ENCODE measurements at regions not wholly inside any gene's neighbourhood (a gene's known extent, or its start where the extent isn't known, plus 50 kb on each side); places are given as distances from the start of the nearest gene placed in this dataset.

DNA sequence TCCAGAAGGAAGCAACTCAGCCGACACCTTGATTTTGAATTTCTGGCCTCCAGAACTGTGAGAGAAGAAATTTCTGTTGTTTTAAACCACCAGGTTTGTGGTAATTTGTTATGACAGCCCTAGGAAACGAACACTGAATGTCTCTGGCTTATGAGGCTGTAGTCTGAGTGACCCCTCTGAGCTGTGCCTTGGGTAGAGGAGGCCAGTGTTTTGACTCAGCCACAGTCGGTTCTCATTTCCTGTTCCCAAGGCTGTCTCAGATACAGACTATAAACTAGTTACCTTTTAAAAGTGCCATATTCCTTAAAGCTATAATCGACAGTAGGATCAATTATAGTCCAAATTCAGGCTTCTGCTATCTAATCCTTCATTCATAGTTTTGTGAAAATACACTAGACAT, 391.2 kb upstream of the MAP3K7 start:
- DNase-seq (no peak), ATAC-seq (no peak)
- no peak overlapping the region for H3K27ac Mint-ChIP-seq
- CTCF ChIA-PET: no interaction called here
- no peaks in the 10 kb centered on the region for H3K27me3 Mint-ChIP-seq
- no peaks in the 10 kb centered on the region for H3K9me3 Mint-ChIP-seq (ENCODE audit: low read depth)
- no peaks in the 10 kb centered on the region for H3K36me3 Mint-ChIP-seq
- H3K4me1 Mint-ChIP-seq: no peaks in the 10 kb centered on the region
- H3K4me3 Mint-ChIP-seq: no peak overlapping the region

DNA sequence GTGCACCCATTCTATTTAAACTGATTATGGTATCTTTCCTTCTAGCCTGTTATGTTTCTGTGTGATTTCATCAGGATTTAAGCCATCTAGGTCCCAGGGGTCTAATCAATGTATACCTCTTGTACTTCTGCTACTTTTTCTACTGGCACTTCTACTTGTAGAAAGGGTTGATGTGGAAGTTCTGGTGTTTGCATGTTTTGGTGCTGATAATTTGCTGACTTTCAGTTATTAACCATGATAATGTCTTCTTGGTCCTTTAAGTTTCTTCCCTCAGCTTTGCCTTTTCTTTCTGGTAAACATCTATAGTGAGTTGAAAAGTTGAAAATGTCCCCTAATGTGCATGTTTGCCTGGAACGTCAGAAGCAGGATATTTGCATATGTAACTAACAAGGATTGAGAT, 390.6 kb upstream of the MAP3K7 start:
- CTCF ChIA-PET: no interaction called here
- ATAC-seq (no peak), DNase-seq (no peak)
- Mint-ChIP-seq H3K27ac (no peak overlapping the region), H3K36me3 (no peaks in the 10 kb centered on the region), H3K4me3 (no peak overlapping the region), H3K27me3 (no peaks in the 10 kb centered on the region), H3K9me3 (ENCODE audit: low read depth) (no peaks in the 10 kb centered on the region), H3K4me1 (no peaks in the 10 kb centered on the region)

DNA sequence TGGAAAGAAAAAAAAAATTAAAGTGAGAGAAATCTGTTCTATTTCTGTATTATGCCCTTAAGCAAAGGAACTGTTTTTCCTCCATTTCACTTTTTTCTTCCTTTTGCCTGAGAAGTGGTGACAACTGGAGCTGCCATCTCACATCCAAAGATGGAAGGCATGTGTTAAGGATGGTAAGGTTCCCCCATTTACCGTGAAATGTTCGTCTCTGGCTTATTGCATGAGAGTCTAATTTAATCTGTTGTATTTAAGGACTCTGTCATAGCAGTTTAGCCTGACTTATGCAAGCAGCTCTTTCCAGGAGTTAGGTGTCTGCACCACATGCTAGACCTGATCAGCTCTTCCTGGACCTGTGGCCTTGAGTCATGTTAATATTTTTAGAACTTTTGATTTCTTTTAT, 389.5 kb upstream of the MAP3K7 start:
- CTCF ChIA-PET: interaction anchor here (2.0 kb wide), 1 partner anchor 36 kb away, joined by 4 read pairs; no protein-coding TSS in a partner anchor
- no peaks in the 10 kb centered on the region for H3K27me3 Mint-ChIP-seq
- no peaks in the 10 kb centered on the region for H3K9me3 Mint-ChIP-seq (ENCODE audit: low read depth)
- ATAC-seq (no peak), DNase-seq (no peak)
- no peaks in the 10 kb centered on the region for H3K36me3 Mint-ChIP-seq
- no peak overlapping the region for H3K4me3 Mint-ChIP-seq
- H3K27ac Mint-ChIP-seq: no peak overlapping the region
- H3K4me1 Mint-ChIP-seq: no peaks in the 10 kb centered on the region

DNA sequence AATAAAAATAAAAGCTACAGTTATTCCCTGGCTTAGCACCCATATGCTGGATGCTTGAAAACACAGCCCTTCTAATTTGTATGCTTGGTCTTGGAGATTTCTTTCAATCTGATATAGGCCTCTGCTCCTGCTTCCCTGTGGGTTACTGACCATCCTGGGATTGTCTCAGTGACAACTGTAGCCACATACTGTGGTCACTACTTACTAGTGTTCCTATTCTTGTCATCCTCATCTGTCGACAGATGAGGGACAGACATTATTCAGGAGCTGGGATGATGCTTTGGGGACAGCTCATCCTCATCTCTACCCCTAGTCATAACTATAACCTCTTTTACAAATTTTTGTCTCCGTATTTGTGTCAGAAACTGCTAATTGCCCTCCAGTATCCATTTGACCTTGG, 388.9 kb upstream of the MAP3K7 start:
- DNase-seq: no peak
- no peak for ATAC-seq

DNA sequence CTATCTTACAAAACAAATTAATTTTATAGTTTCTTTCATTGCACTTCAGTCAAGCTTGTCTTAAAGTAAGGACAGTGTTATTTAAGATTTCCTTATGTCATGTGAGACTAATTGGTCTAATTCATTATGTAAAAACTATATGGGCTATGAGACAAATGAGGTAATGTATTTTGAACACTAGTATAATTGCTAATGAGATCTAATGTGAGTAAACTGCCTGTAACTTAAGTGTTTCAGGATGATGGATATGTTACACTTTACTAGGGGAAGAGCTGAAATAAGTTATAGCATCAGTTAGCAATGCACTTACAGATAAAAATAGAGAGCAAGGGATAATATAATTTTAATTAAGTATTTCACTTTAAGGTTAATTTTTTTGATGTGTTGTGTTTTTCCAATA, 386.3 kb upstream of the MAP3K7 start:
- H3K4me3 Mint-ChIP-seq: no peak overlapping the region
- CTCF ChIA-PET: no interaction called here
- ATAC-seq (no peak), DNase-seq (no peak)
- H3K4me1 Mint-ChIP-seq: no peaks in the 10 kb centered on the region
- no peaks in the 10 kb centered on the region for H3K9me3 Mint-ChIP-seq (ENCODE audit: low read depth)
- H3K27me3 Mint-ChIP-seq: peaks cover 3% of the 10 kb centered on the region
- H3K27ac Mint-ChIP-seq: no peak overlapping the region
- no peaks in the 10 kb centered on the region for H3K36me3 Mint-ChIP-seq

More for the DNA sequence above, 388.9 kb upstream of the MAP3K7 start:
- H3K4me1 Mint-ChIP-seq: no peaks in the 10 kb centered on the region
- H3K9me3 Mint-ChIP-seq (ENCODE audit: low read depth): no peaks in the 10 kb centered on the region
- H3K27ac Mint-ChIP-seq: no peak overlapping the region
- no peaks in the 10 kb centered on the region for H3K27me3 Mint-ChIP-seq
- CTCF ChIA-PET: interaction anchor here (2.0 kb wide), 1 partner anchor 35 kb away, joined by 4 read pairs; no protein-coding TSS in a partner anchor
- no peak overlapping the region for H3K4me3 Mint-ChIP-seq
- H3K36me3 Mint-ChIP-seq: no peaks in the 10 kb centered on the region

DNA sequence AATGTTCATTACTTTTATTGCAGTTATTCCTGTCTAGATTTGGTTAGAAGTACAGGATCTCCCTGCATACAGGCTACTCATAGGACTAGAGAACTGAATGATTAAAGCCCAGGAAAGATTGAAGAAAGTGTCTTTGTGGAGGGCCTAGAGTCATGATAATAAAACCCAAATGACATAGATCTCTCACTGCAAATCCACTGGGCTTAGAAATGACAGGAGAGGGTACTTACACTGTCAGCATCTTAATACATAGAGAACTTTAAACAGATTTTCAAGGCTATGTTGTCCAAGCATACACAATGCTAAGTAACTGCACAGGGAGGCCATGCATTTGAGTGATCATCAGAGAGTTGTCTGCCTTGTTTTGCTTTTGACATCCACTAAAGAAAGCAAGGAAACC, 383.8 kb upstream of the MAP3K7 start:
- CTCF ChIA-PET: no interaction called here
- DNase-seq (no peak), ATAC-seq (no peak)
- H3K4me1 Mint-ChIP-seq: no peaks in the 10 kb centered on the region
- H3K27me3 Mint-ChIP-seq: peaks cover 3% of the 10 kb centered on the region
- H3K27ac Mint-ChIP-seq: no peak overlapping the region
- H3K36me3 Mint-ChIP-seq: no peaks in the 10 kb centered on the region
- H3K4me3 Mint-ChIP-seq: no peak overlapping the region
- no peaks in the 10 kb centered on the region for H3K9me3 Mint-ChIP-seq (ENCODE audit: low read depth)

DNA sequence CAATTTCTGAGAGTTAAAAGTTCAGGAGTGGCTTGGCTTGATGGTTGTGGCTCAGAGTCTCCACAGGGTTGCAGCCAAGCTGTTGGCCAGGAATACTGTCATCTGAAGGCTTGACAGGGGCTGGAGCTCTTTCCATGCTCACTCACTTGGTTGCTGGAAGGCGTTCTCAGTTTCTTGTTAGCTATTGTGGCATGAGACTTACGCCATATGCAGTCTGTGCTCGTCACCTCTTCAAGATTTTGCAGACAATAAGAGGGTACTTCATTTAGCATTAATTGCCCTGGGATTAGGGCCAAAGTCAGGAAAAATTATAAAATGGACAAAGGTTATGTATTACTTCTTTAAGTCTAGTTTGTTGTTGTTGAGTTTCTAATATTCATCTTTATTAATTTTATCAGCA, 380.6 kb upstream of the MAP3K7 start:
- DNase-seq (no peak), ATAC-seq (no peak)
- peaks cover 3% of the 10 kb centered on the region for H3K27me3 Mint-ChIP-seq
- no peaks in the 10 kb centered on the region for H3K9me3 Mint-ChIP-seq (ENCODE audit: low read depth)
- H3K4me3 Mint-ChIP-seq: no peak overlapping the region
- CTCF ChIA-PET: no interaction called here
- no peak overlapping the region for H3K27ac Mint-ChIP-seq
- no peaks in the 10 kb centered on the region for H3K36me3 Mint-ChIP-seq
- no peaks in the 10 kb centered on the region for H3K4me1 Mint-ChIP-seq

DNA sequence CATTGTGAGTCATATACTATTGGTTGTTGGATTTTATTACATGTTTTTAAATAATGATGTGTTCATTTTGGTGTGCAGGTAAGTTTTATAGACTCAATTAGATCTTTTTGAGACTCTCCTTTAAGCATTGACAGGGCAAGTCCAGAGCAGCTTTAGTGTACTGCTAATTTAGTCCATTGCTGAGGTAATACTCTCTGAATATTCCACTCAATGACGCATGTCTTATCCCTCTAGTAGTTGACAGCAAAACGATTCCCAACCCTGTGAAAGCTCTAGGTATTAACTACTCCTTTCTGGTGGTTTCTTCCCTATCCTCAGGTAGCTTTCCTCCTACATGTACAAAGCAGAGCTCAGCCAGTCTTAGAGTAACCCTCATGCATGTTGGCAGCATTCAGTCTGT, 373.5 kb upstream of the MAP3K7 start:
- Mint-ChIP-seq H3K36me3 (no peaks in the 10 kb centered on the region), H3K4me3 (no peak overlapping the region), H3K4me1 (no peaks in the 10 kb centered on the region), H3K9me3 (ENCODE audit: low read depth) (no peaks in the 10 kb centered on the region), H3K27me3 (peaks cover 8% of the 10 kb centered on the region), H3K27ac (no peak overlapping the region)
- ATAC-seq (no peak), DNase-seq (no peak)
- CTCF ChIA-PET: no interaction called here

DNA sequence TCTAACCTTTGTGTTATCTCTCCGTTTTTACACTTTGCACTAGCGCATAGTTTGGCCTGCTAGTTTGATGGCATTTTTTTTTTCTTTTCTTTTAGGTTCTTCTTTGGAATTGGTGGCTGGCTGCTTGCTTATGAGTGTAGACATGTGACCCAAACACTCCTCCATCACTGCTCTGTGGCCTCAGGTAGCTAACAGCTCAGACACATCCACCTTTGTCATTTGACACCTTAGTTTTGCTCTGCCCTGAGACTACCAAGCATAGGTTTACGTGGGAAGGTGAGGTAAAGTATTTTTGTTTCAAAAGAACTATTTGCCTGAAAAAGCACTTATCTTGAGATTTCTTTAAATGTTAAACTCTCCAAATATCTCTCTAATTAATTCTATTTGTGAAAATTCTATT, 368.4 kb upstream of the MAP3K7 start:
- no peak overlapping the region for H3K27ac Mint-ChIP-seq
- CTCF ChIA-PET: interaction anchor here (1.0 kb wide), 1 partner anchor 9 kb away, joined by 3 read pairs; no protein-coding TSS in a partner anchor
- ATAC-seq (no peak), DNase-seq (no peak)
- H3K4me1 Mint-ChIP-seq: no peaks in the 10 kb centered on the region
- H3K4me3 Mint-ChIP-seq: no peak overlapping the region
- H3K36me3 Mint-ChIP-seq: no peaks in the 10 kb centered on the region
- no peaks in the 10 kb centered on the region for H3K9me3 Mint-ChIP-seq (ENCODE audit: low read depth)
- peaks cover 8% of the 10 kb centered on the region for H3K27me3 Mint-ChIP-seq

DNA sequence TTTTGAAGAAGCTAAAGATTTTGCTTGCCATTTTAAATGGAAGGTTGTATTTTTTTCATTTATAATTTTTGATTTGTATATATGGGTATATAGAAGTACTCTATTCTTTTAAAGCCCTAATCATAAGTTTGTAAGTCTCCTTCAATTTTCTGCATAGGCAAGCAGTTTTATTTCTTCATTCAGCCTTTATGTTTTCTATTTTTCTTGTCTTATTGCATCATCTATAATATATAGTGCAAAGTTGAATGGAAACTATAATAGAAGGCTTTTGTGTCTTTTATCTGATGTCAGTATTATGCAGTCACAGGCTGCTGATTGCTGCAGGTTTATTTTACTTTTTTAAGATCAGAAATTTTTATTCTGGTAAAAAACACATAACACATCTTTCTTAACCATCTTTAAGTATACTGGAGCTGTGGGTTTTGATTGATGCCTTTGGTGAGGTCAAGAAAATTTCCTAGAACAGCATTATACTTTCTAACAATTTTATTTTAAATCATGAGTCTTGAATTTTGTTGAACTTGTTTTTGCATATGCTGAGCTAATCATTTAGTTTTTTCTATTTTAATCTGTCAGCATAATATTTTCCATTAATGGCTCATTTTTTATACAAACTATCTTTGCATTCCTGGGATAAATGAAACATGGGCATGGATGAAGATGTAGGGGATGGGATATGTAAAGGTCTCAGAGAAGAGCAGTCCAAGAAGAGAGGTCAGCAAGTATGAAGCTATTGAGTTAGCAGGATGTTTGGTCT, 366.7 kb upstream of the MAP3K7 start:
- no peak for ATAC-seq
- H3K4me1 Mint-ChIP-seq: no peaks in the 10 kb centered on the region
- H3K4me3 Mint-ChIP-seq: no peak overlapping the region
- CTCF ChIA-PET: no interaction called here
- H3K27me3 Mint-ChIP-seq: peaks cover 8% of the 10 kb centered on the region
- H3K36me3 Mint-ChIP-seq: no peaks in the 10 kb centered on the region
- no peak overlapping the region for H3K27ac Mint-ChIP-seq
- DNase-seq: no peak
- no peaks in the 10 kb centered on the region for H3K9me3 Mint-ChIP-seq (ENCODE audit: low read depth)

DNA sequence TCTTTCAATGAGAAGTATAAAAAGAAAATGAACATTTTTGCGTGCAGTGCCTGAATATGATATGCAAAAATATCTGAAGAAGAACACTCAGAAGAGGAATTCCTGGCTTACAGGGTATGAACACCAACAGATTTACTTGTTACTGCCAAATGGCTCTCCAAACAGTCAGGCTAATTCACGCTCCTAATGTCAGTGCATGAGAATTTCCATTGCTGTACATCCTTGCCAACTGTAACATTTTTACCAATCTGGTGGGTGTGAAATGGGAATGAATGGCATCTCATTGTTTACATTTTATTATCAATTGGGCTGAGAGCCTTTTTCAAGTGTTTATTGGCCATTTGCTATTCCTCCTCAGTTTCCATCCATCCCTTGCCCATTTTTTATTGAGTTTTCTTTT, 365.3 kb upstream of the MAP3K7 start:
- no peaks in the 10 kb centered on the region for H3K9me3 Mint-ChIP-seq (ENCODE audit: low read depth)
- CTCF ChIA-PET: no interaction called here
- H3K27me3 Mint-ChIP-seq: peaks cover 2% of the 10 kb centered on the region
- H3K27ac Mint-ChIP-seq: no peak overlapping the region
- H3K4me1 Mint-ChIP-seq: no peaks in the 10 kb centered on the region
- DNase-seq (no peak), ATAC-seq (no peak)
- H3K36me3 Mint-ChIP-seq: no peaks in the 10 kb centered on the region
- no peak overlapping the region for H3K4me3 Mint-ChIP-seq

DNA sequence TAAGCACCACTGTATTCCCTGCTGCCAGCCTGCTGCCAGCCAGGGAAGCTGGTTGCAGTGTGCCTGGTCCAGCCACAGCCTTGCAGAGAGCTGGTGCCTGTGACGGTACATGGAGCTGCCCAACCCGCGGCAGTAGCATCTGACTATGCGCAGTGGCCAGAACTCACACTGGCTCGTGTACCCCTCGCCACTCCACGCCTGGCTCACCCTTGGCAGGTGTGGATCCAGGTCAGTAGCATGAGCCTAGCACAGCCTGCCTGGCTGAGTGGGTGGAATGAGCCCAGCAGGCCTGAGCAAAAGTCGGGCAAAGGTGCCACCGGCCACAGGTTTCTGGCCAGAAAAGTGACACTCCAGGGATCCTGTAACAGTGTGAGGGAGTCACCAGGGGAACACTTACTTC, 361.7 kb upstream of the MAP3K7 start:
- CTCF ChIA-PET: no interaction called here
- ATAC-seq (no peak), DNase-seq (no peak)
- Mint-ChIP-seq H3K27me3 (no peaks in the 10 kb centered on the region), H3K4me1 (no peaks in the 10 kb centered on the region), H3K4me3 (no peak overlapping the region), H3K9me3 (ENCODE audit: low read depth) (no peaks in the 10 kb centered on the region), H3K36me3 (no peaks in the 10 kb centered on the region), H3K27ac (no peak overlapping the region)

DNA sequence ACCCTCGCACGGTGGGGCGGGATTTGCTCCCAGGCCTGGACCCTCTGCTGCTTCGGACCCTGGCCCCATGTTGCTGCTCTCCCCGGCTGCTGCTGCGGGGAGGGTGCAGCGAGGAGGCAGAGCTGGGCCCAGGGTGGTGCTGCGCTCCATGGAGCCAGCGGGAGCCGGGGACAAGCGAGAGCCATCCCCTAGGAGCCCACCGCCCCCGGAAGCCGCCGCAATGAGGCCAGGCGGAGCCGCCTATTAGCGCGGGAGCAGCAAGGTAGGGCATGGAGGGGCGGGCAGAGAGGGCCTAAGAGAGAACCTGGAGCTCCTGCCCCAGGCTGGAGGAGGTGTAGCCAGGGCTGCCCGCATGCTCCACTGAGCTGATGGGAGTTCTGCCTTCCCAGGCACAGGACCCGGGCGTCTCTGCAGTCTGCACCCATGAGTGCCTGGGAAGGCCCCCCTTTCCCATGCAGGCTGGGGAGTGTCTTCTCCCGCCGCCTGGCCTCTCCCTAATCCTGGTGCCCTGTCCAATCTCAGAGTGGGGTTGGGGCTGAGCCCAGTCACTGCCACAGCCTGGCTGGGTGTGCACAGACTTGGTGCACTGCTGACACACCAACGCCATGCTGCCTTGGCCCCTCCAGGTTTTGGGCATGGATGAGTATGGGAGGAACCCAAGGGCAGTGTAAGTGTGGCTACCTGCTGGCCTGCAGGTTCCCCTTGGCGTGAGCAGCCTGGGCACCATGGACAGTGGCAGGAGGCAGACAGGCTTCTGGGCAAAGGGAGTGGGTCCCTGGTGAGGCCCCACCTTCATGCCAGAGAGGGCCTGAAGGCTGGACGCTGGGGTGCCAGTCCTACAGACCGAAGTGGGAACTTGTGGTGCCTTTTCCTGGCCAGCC, 360.6 kb upstream of the MAP3K7 start:
- Mint-ChIP-seq H3K36me3 (no peaks in the 10 kb centered on the region), H3K4me3 (no peak overlapping the region), H3K27me3 (no peaks in the 10 kb centered on the region), H3K4me1 (no peaks in the 10 kb centered on the region), H3K9me3 (ENCODE audit: low read depth) (no peaks in the 10 kb centered on the region), H3K27ac (no peak overlapping the region)
- no peak for DNase-seq
- CTCF ChIA-PET: no interaction called here
- no peak for ATAC-seq

DNA sequence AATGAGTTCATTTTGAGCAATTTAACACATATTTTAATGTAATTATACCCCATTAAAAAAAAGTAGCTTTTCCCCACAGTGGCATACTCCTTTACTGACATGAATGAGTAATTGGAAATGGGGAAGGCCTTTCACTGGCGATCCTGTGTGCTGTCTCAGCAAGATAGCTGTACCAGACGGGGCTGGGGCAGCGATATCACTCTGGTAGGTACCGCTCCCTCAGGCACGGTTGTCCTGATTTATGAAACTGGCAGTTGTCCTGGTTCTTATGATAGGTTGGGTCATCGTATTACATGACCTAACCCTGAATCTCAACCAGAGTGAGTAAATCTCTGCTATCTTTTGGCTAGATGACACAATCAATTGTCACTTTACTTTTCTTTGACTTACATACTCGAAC, 355.0 kb upstream of the MAP3K7 start:
- Mint-ChIP-seq H3K9me3 (ENCODE audit: low read depth) (no peaks in the 10 kb centered on the region), H3K27ac (no peak overlapping the region), H3K27me3 (no peaks in the 10 kb centered on the region), H3K4me3 (no peak overlapping the region), H3K36me3 (no peaks in the 10 kb centered on the region), H3K4me1 (peaks cover 8% of the 10 kb centered on the region)
- DNase-seq (no peak), ATAC-seq (no peak)
- CTCF ChIA-PET: interaction anchor here (1.1 to 1.8 kb wide), 2 partner anchors 9 to 17 kb away, joined by 4 to 9 read pairs; no protein-coding TSS in a partner anchor
